HG02588 (cell line): ENCODE measurements at regions not wholly inside any gene's neighbourhood (a gene's known extent, or its start where the extent isn't known, plus 50 kb on each side); places are given as distances from the start of the nearest gene placed in this dataset.

Source experiments
- ATAC-seq: cut with Tn5 transposase; IDR thresholded peaks from one replicate; pipeline ENCODE4 v1.9.1; 2021; ENCODE audit warnings: mild to moderate bottlenecking, moderate library complexity; ENCODE audit not compliant: unreplicated experiment

GRCh38 chr5:159452480-159453167 is 122.3 kb upstream of the IL12B start:
- ATAC-seq = no peak

- ATAC-seq = no peak
Observed at GRCh38 chr5:159453209-159453608, 122.9 kb upstream of the IL12B start.

- peak; percentile 3 for ATAC-seq
Observed at GRCh38 chr5:159456261-159456660, 126.0 kb upstream of the IL12B start.

GRCh38 chr5:159456722-159457465 is 126.6 kb upstream of the IL12B start:
- ATAC-seq = peak; percentile 84

- ATAC-seq = peak; percentile 39
Observed at GRCh38 chr5:159458217-159458711, 128.0 kb upstream of the IL12B start.

- ATAC-seq = no peak
Observed at GRCh38 chr5:159459132-159459627, 128.9 kb upstream of the IL12B start.

- no peak for ATAC-seq
Observed at GRCh38 chr5:159459951-159460538, 129.8 kb upstream of the IL12B start.

GRCh38 chr5:159463590-159464321 is 133.5 kb upstream of the IL12B start:
- ATAC-seq = no peak

- ATAC-seq = no peak
Observed at GRCh38 chr5:159465604-159466003, 135.3 kb upstream of the IL12B start.

GRCh38 chr5:159467666-159468065 is 137.4 kb upstream of the IL12B start:
- no peak for ATAC-seq

GRCh38 chr5:159469496-159470372 is 139.4 kb upstream of the IL12B start:
- no peak for ATAC-seq

GRCh38 chr5:159471904-159472303 is 141.6 kb upstream of the IL12B start:
- ATAC-seq = no peak

GRCh38 chr5:159475026-159475425 is 144.7 kb upstream of the IL12B start:
- no peak for ATAC-seq

- ATAC-seq = no peak
Observed at GRCh38 chr5:159478950-159479349, 148.7 kb upstream of the IL12B start.

GRCh38 chr5:159480849-159481248 is 150.6 kb upstream of the IL12B start:
- no peak for ATAC-seq

- ATAC-seq = no peak
Observed at GRCh38 chr5:159481751-159482150, 151.5 kb upstream of the IL12B start.

- no peak for ATAC-seq
Observed at GRCh38 chr5:159486836-159487235, 156.5 kb upstream of the IL12B start.

- ATAC-seq = no peak
Observed at GRCh38 chr5:159488516-159488915, 158.2 kb upstream of the IL12B start.

- no peak for ATAC-seq
Observed at GRCh38 chr5:159489779-159490178, 159.5 kb upstream of the IL12B start.

- ATAC-seq = no peak
Observed at GRCh38 chr5:159490507-159490906, 160.2 kb upstream of the IL12B start.
